ENCODE measurements at regions not wholly inside any gene's neighbourhood (a gene's known extent, or its start where the extent isn't known, plus 50 kb on each side); places are given as distances from the start of the nearest gene placed in this dataset.

DNA sequence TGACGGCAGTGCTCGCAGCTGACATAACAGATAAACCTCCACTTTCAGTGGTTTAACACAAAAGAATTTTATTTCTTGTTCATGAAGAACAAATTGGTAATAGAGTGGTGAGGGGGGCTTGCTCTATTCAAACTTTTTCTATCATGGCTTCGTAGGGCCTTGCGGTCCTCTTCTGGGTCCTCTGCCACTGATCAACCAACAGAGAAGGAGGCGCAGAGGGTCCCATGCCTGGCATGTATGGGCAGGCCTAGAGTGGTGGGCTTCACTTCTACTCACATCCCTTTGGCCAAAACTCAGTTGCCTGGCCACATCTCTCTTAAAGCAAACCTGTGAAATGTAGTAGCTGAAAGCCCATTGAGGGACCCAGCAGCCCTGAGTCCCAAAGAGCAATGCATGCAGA, 460.5 kb downstream of the SIPA1L2 start:
- no peak overlapping the region for H2AFZ ChIP-seq (ENCODE audit: low read depth, low read length)
- H3K4me1 ChIP-seq (ENCODE audit: control insufficient read depth, extremely low read depth, insufficient read depth, low read length): no peaks in the 10 kb centered on the region
- ChIA-PET POLR2A (no interaction called here), CTCF (interaction anchor here (1.3 to 1.8 kb wide), 2 partner anchors 12 to 35 kb away, joined by 4 read pairs; no protein-coding TSS in a partner anchor)
- no peak overlapping the region for H3K4me2 ChIP-seq (ENCODE audit: insufficient read depth, low read length)
- FAIRE-seq (no peak), DNase-seq (ENCODE audit: low read depth, low spot score) (no peak)
- H3K9ac ChIP-seq (replicated peaks; ENCODE audit: extremely low read depth, insufficient read depth, low read length): no peak overlapping the region
- no peaks in the 10 kb centered on the region for H3K9me1 ChIP-seq (replicated peaks; ENCODE audit: control insufficient read depth, extremely low read depth, insufficient read depth, low read length)
- no peaks in the 10 kb centered on the region for H4K20me1 ChIP-seq (replicated peaks; ENCODE audit: control insufficient read depth, extremely low read depth, insufficient read depth, low read length)
- TF ChIP-seq MYC (IDR thresholded peaks at IDR 0.05; ENCODE audit: low read depth, low read length) (no peak), JUN (IDR thresholded peaks at IDR 0.05; ENCODE audit: borderline replicate concordance, insufficient read depth, insufficient read length, low read depth) (no peak), EZH2 (IDR thresholded peaks at IDR 0.05; ENCODE audit: borderline replicate concordance, low read depth, low read length, severe bottlenecking) (no peak), CTCF (IDR thresholded peaks at IDR 0.05; ENCODE audit: extremely low read depth in 1 of 2, insufficient read depth in 1 of 2, low read depth in 1 of 2, low read length in 2 of 2) (no peak), POLR2AphosphoS5 (IDR thresholded peaks at IDR 0.05; ENCODE audit: insufficient read depth, low read depth, low read length) (no peak), POLR2A (IDR thresholded peaks at IDR 0.05; ENCODE audit: low read depth, low read length) (no peak), GATA2 (IDR thresholded peaks at IDR 0.05; ENCODE audit: insufficient read depth, insufficient read length, low read depth, low read length) (no peak), FOS (IDR thresholded peaks at IDR 0.05; ENCODE audit: borderline replicate concordance, insufficient read depth, low read length) (no peak)
- TF ChIP-seq, protein P1, sequence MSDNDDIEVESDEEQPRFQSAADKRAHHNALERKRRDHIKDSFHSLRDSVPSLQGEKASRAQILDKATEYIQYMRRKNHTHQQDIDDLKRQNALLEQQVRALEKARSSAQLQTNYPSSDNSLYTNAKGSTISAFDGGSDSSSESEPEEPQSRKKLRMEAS (IDR thresholded peaks at IDR 0.05; ENCODE audit: insufficient read depth, insufficient read length): no peak
- H3K79me2 ChIP-seq (ENCODE audit: control insufficient read depth, insufficient read depth, low read length): no peaks in the 10 kb centered on the region
- dilution Hi-C loops (cut with MboI; ENCODE audit: extremely low pct_ligation_motif_present, low sequenced_read_pairs): no loop called here
- no peak overlapping the region for H3K4me3 ChIP-seq (replicated peaks in 1 of 3; ENCODE audit: insufficient read depth in 1 of 3, low read depth in 1 of 3, low read length in 3 of 3)
- no peaks in the 10 kb centered on the region for H3K27me3 ChIP-seq (ENCODE audit: control insufficient read depth in 2 of 2, insufficient read depth in 2 of 2, low read length in 2 of 2)
- intact Hi-C loops (cut with micrococcal nuclease): no loop called here
- H3K27ac ChIP-seq (ENCODE audit: insufficient read depth, low read depth, low read length): no peak overlapping the region
- H3K36me3 ChIP-seq (ENCODE audit: control insufficient read depth in 2 of 2, extremely low read depth in 1 of 2, insufficient read depth in 2 of 2, low read length in 2 of 2): no peaks in the 10 kb centered on the region
- H3K9me3 ChIP-seq (replicated peaks; ENCODE audit: control insufficient read depth, insufficient read depth, low read length): no peaks in the 10 kb centered on the region
- no TSS peak for BruUV-seq (replicated peaks)

Data from endothelial cell of umbilical vein (primary cell).